ENCODE measurements at regions not wholly inside any gene's neighbourhood (a gene's known extent, or its start where the extent isn't known, plus 50 kb on each side); places are given as distances from the start of the nearest gene placed in this dataset.

- no peak for ATAC-seq
- no peaks in the 10 kb centered on the region for H3K9me3 ChIP-seq
- no peak for FAIRE-seq
- TF ChIP-seq USF2 (IDR thresholded peaks at IDR 0.05), result no peak
- no peak for TF ChIP-seq BHLHE40 (IDR thresholded peaks at IDR 0.05; ENCODE audit: low read depth, low read length)
- TF ChIP-seq POLR2A (IDR thresholded peaks at IDR 0.05; ENCODE audit: low read length), result no peak
- TF ChIP-seq HES2 (IDR thresholded peaks at IDR 0.05), result no peak
- TF ChIP-seq POLR2AphosphoS2 (conservative IDR thresholded peaks at IDR 0.05; ENCODE audit: low read length), result no peak
- no peak for TF ChIP-seq ZC3H11A (IDR thresholded peaks at IDR 0.05)
- TF ChIP-seq ZNF302 (CRISPR knock-in tag; IDR thresholded peaks at IDR 0.05), result no peak
- TF ChIP-seq HOXB13 (CRISPR knock-in tag; IDR thresholded peaks at IDR 0.05; ENCODE audit: low read depth), result no peak
- TF ChIP-seq HOXB5 (CRISPR knock-in tag; IDR thresholded peaks at IDR 0.05), result no peak
- TF ChIP-seq EHMT2 (IDR thresholded peaks at IDR 0.05; ENCODE audit: low read depth), result no peak
- TF ChIP-seq, protein P1, sequence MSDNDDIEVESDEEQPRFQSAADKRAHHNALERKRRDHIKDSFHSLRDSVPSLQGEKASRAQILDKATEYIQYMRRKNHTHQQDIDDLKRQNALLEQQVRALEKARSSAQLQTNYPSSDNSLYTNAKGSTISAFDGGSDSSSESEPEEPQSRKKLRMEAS (IDR thresholded peaks at IDR 0.05), result no peak
- no peak for TF ChIP-seq HOXA7 (CRISPR knock-in tag; IDR thresholded peaks at IDR 0.05)
- no peak for TF ChIP-seq HDAC2 (IDR thresholded peaks at IDR 0.05)
- TF ChIP-seq RNF2 (IDR thresholded peaks at IDR 0.05; ENCODE audit: borderline replicate concordance, low read depth), result no peak
- TF ChIP-seq NR3C1 (IDR thresholded peaks at IDR 0.05), result no peak
- TF ChIP-seq CBX2 (IDR thresholded peaks at IDR 0.05; ENCODE audit: borderline replicate concordance, low read depth), result no peak
- 71% methylated on average over 10 of the region's 10 CpGs for WGBS (ENCODE audit: missing lambda C conversion rate)
- ChIA-PET POLR2A (no interaction called here), CTCF (interaction anchor here (0.8 to 1.3 kb wide), 4 partner anchors 11 to 321 kb away, joined by 3 to 4 read pairs (median 3); no protein-coding TSS in a partner anchor)
- H3K4me2 ChIP-seq, result no peak overlapping the region
- no peaks in the 10 kb centered on the region for H3K4me1 ChIP-seq
- no peak overlapping the region for H3K4me3 ChIP-seq
- H3K27ac ChIP-seq, result no peak overlapping the region
- DNase-seq (ENCODE audit: low read depth in 1 of 2, low spot score in 1 of 2), result no peak
These were observed 168.2 kb downstream of the SEPTIN7 start for GRCh38 chr7:35969066-35969465.

GRCh38 chr7:35970458-35970857 is 169.6 kb downstream of the SEPTIN7 start:
- 93% methylated on average over 2 of the region's 2 CpGs for WGBS (ENCODE audit: missing lambda C conversion rate)
- no peak overlapping the region for H3K4me3 ChIP-seq
- ATAC-seq (no peak), FAIRE-seq (no peak), DNase-seq (ENCODE audit: low read depth in 1 of 2, low spot score in 1 of 2) (no peak)
- no peaks in the 10 kb centered on the region for H3K9me3 ChIP-seq
- POLR2A ChIA-PET, result no interaction called here
- H3K27ac ChIP-seq, result no peak overlapping the region
- CTCF ChIA-PET, result interaction anchor here (0.6 to 3.8 kb wide), 9 partner anchors 9 to 848 kb away, joined by 3 to 19 read pairs (median 3); no protein-coding TSS in a partner anchor
- no peak overlapping the region for H3K4me2 ChIP-seq
- no peaks in the 10 kb centered on the region for H3K4me1 ChIP-seq
- TF ChIP-seq REST (IDR thresholded peaks at IDR 0.05) (no peak), TP53 (CRISPR knock-in tag; IDR thresholded peaks at IDR 0.05) (no peak), POLR2A (IDR thresholded peaks at IDR 0.05; ENCODE audit: low read length) (no peak), KDM5A (IDR thresholded peaks at IDR 0.05) (no peak), POLR2AphosphoS2 (conservative IDR thresholded peaks at IDR 0.05; ENCODE audit: low read length) (no peak), CEBPB (IDR thresholded peaks at IDR 0.05) (no peak), ATOH8 (CRISPR knock-in tag; IDR thresholded peaks at IDR 0.05; ENCODE audit: low read depth) (no peak), RNF2 (IDR thresholded peaks at IDR 0.05; ENCODE audit: borderline replicate concordance, low read depth) (no peak), EP300 (IDR thresholded peaks at IDR 0.05) (no peak), ZFP36 (IDR thresholded peaks at IDR 0.05; ENCODE audit: borderline replicate concordance, partially characterized antibody) (no peak), TFCP2L1 (CRISPR knock-in tag; IDR thresholded peaks at IDR 0.05) (no peak)
- TF ChIP-seq, protein P2, sequence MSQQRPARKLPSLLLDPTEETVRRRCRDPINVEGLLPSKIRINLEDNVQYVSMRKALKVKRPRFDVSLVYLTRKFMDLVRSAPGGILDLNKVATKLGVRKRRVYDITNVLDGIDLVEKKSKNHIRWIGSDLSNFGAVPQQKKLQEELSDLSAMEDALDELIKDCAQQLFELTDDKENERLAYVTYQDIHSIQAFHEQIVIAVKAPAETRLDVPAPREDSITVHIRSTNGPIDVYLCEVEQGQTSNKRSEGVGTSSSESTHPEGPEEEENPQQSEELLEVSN (IDR thresholded peaks at IDR 0.05; ENCODE audit: borderline replicate concordance, low read depth), result no peak
